Amniotic stem cell (primary cell): ENCODE measurements at regions not wholly inside any gene's neighbourhood (a gene's known extent, or its start where the extent isn't known, plus 50 kb on each side); places are given as distances from the start of the nearest gene placed in this dataset.

Source experiments
- DNase-seq: peaks from one replicate; lab custom pipeline; 2025; lab: John Stamatoyannopoulos, UW

- DNase-seq = no peak
Observed at GRCh38 chr15:100703032-100703578, 100.7 kb downstream of the ASB7 start.

- no peak for DNase-seq
Observed at GRCh38 chr15:100703671-100704070, 101.3 kb downstream of the ASB7 start.

GRCh38 chr15:100704281-100705055 lies 102.1 kb downstream of the ASB7 start:
- no peak for DNase-seq

- no peak for DNase-seq
Observed at GRCh38 chr15:100705065-100705464, 102.7 kb downstream of the ASB7 start.

- no peak for DNase-seq
Observed at GRCh38 chr15:100705841-100706240, 103.5 kb downstream of the ASB7 start.

GRCh38 chr15:100707229-100707628 lies 104.8 kb downstream of the ASB7 start:
- DNase-seq = no peak

- DNase-seq = no peak
Observed at GRCh38 chr15:100708916-100709315, 106.5 kb downstream of the ASB7 start.

- DNase-seq = no peak
Observed at GRCh38 chr15:100710222-100710621, 107.8 kb downstream of the ASB7 start.

- no peak for DNase-seq
Observed at GRCh38 chr15:100710744-100711515, 108.5 kb downstream of the ASB7 start.

- DNase-seq = no peak
Observed at GRCh38 chr15:100711516-100712021, 109.2 kb downstream of the ASB7 start.

- no peak for DNase-seq
Observed at GRCh38 chr15:100712226-100712625, 109.8 kb downstream of the ASB7 start.

- no peak for DNase-seq
Observed at GRCh38 chr15:100713163-100713867, 110.9 kb downstream of the ASB7 start.

GRCh38 chr15:100714034-100714748 lies 111.8 kb downstream of the ASB7 start:
- DNase-seq = no peak

GRCh38 chr15:100714749-100715342 lies 112.5 kb downstream of the ASB7 start:
- DNase-seq = no peak

GRCh38 chr15:100715571-100716455 lies 113.4 kb downstream of the ASB7 start:
- DNase-seq = no peak

- no peak for DNase-seq
Observed at GRCh38 chr15:100716456-100717085, 114.2 kb downstream of the ASB7 start.

GRCh38 chr15:100717596-100717995 lies 115.2 kb downstream of the ASB7 start:
- DNase-seq = no peak

- DNase-seq = no peak
Observed at GRCh38 chr15:100718075-100718980, 115.9 kb downstream of the ASB7 start.
